ENCODE measurements at regions not wholly inside any gene's neighbourhood (a gene's known extent, or its start where the extent isn't known, plus 50 kb on each side); places are given as distances from the start of the nearest gene placed in this dataset.
A peak's percentile ranks its signal among the peaks of the same experiment; 100 is the strongest.
"Not testable (repeated sequence)": the region's sequence is repeated elsewhere in the genome, so short reads cannot be mapped to it uniquely, and the experiment has no call there.

- no peak for DNase-seq
Measured at GRCh38 chr9:36521148-36521547, 51.5 kb upstream of the MELK start.

- no peak for DNase-seq
Measured at GRCh38 chr9:36517131-36517530, 55.6 kb upstream of the MELK start.

GRCh38 chr9:36504156-36504555 lies 68.5 kb upstream of the MELK start:
- DNase-seq: peak; percentile 18

- no peak for DNase-seq
Measured at GRCh38 chr9:36503172-36504088, 69.3 kb upstream of the MELK start.

- no peak for DNase-seq
Measured at GRCh38 chr9:36501727-36502126, 71.0 kb upstream of the MELK start.

- not testable (repeated sequence) for DNase-seq
Measured at GRCh38 chr9:36500931-36501330, 71.8 kb upstream of the MELK start.

- no peak for DNase-seq
Measured at GRCh38 chr9:36499174-36499890, 73.4 kb upstream of the MELK start.

- peak; percentile 35 for DNase-seq
Measured at GRCh38 chr9:36493564-36493963, 79.1 kb upstream of the MELK start.

- no peak for DNase-seq
Measured at GRCh38 chr9:36492865-36493264, 79.8 kb upstream of the MELK start.

- no peak for DNase-seq
Measured at GRCh38 chr9:36489453-36489852, 83.2 kb upstream of the MELK start.

- DNase-seq: peak; percentile 29
Measured at GRCh38 chr9:36488389-36488756, 84.3 kb upstream of the MELK start.

GRCh38 chr9:36487482-36488388 lies 85.0 kb upstream of the MELK start:
- DNase-seq: peak; percentile 94

- peak; percentile 55 for DNase-seq
Measured at GRCh38 chr9:36486933-36487481, 85.7 kb upstream of the MELK start.

GRCh38 chr9:36486329-36486932 lies 86.3 kb upstream of the MELK start:
- DNase-seq: no peak

- DNase-seq: no peak
Measured at GRCh38 chr9:36485647-36486328, 85.7 kb upstream of the RNF38 start.

GRCh38 chr9:36484124-36484523 lies 84.1 kb upstream of the RNF38 start:
- DNase-seq: no peak

GRCh38 chr9:36479101-36479500 lies 79.0 kb upstream of the RNF38 start:
- no peak for DNase-seq

GRCh38 chr9:36471359-36471758 lies 71.3 kb upstream of the RNF38 start:
- DNase-seq: no peak

GRCh38 chr9:36470643-36471290 lies 70.7 kb upstream of the RNF38 start:
- DNase-seq: peak; percentile 63

- DNase-seq: no peak
Measured at GRCh38 chr9:36463467-36463866, 63.4 kb upstream of the RNF38 start.

GRCh38 chr9:36462245-36462644 lies 62.2 kb upstream of the RNF38 start:
- no peak for DNase-seq

All from activated naive CD4-positive, alpha-beta T cell treated with anti-CD3 and anti-CD28 coated beads, Interleukin-2, amount 50 U/mL, for 16 hours (primary cell).